K562 (cell line): ENCODE measurements at regions not wholly inside any gene's neighbourhood (a gene's known extent, or its start where the extent isn't known, plus 50 kb on each side); places are given as distances from the start of the nearest gene placed in this dataset.

Experiments used
- BRD9 ChIP-seq: fragments of 450-650 bp; IDR thresholded peaks from 2 replicates; pipeline ENCODE4 v1.6.1; 2018; ENCODE audit warnings: low read depth; ENCODE audit not compliant: partially characterized antibody
- CEBPB ChIP-seq: fragments of 450-650 bp; IDR thresholded peaks from 2 replicates; pipeline ENCODE4 v1.6.1; 2016; ENCODE audit warnings: missing genetic modification characterization, missing compliant biosample characterization
- CREM ChIP-seq: IDR thresholded peaks from 2 replicates; pipeline ENCODE4 v1.6.1; 2014; ENCODE audit warnings: antibody characterized with exemption, low read depth
- DMBX1 ChIP-seq: fragments of 250-450 bp; sonication (Bioruptor Pico); IDR thresholded peaks from 2 replicates; pipeline ENCODE4 v1.8.0; 2022; ENCODE audit warnings: inconsistent platforms, mild to moderate bottlenecking, moderate library complexity, borderline replicate concordance
- FUS ChIP-seq: fragments of 200-400 bp; formaldehyde crosslinking; optimal IDR thresholded peaks from 2 replicates; pipeline ENCODE3; 2017; ENCODE audit warnings: low read depth, low read length
- HMGN3 ChIP-seq: IDR thresholded peaks from 2 replicates; pipeline ENCODE4 v1.6.1; 2011; ENCODE audit warnings: borderline replicate concordance, low read depth, mild to moderate bottlenecking, mixed read lengths, low read length; ENCODE audit not compliant: insufficient read length; ENCODE audit errors: extremely low read depth
- NR3C1 ChIP-seq: sonication (generic); formaldehyde crosslinking; IDR thresholded peaks from 2 replicates; pipeline ENCODE4 v1.8.1; 2022; ENCODE audit warnings: missing genetic modification reagents
- PCBP2 ChIP-seq: fragments of 200-400 bp; formaldehyde crosslinking; IDR thresholded peaks from 2 replicates; pipeline ENCODE4 v1.6.1; 2018; ENCODE audit warnings: low read length, low read depth, mild to moderate bottlenecking, moderate library complexity; ENCODE audit not compliant: poor library complexity, severe bottlenecking
- RAD51 ChIP-seq: fragments of 450-650 bp; IDR thresholded peaks from 2 replicates; pipeline ENCODE4 v1.7.1; 2016; ENCODE audit warnings: low read depth, mild to moderate bottlenecking, borderline replicate concordance
- SIN3A ChIP-seq, 2 experiments: fragments of 150-350 bp in 1 of 2; IDR thresholded peaks; 2 replicates each; pipeline ENCODE4 v1.6.1; 2011 to 2016; ENCODE audit warnings: borderline replicate concordance in 2 of 2, low read depth in 2 of 2, low read length in 2 of 2, mild to moderate bottlenecking in 2 of 2, moderate library complexity in 2 of 2; ENCODE audit not compliant: control insufficient read depth in 1 of 2
- SIRT6 ChIP-seq: IDR thresholded peaks from one replicate; pipeline ENCODE4 v1.6.1; 2012; ENCODE audit warnings: low read depth, mild to moderate bottlenecking, control low read depth, inconsistent platforms, low read length, moderate library complexity
- YY1 ChIP-seq, 3 experiments: IDR thresholded peaks; 2 replicates each; pipeline ENCODE4 v1.6.1; 2011; ENCODE audit warnings: low read length in 2 of 3, mild to moderate bottlenecking in 2 of 3, moderate library complexity in 2 of 3, borderline replicate concordance in 1 of 3, control low read depth in 1 of 3, low read depth in 1 of 3; ENCODE audit not compliant: insufficient read depth in 3 of 3, insufficient replicate concordance in 2 of 3, control insufficient read depth in 1 of 3, insufficient read length in 1 of 3; ENCODE audit errors: extremely low read depth in 1 of 3
- ZNF644 ChIP-seq: fragments of 200-800 bp; sonication (Bioruptor generic); IDR thresholded peaks from 2 replicates; pipeline ENCODE4 v1.6.1; 2016; ENCODE audit warnings: low read depth, missing genetic modification characterization, missing compliant biosample characterization
- TF ChIP-seq, protein P1 (sequence below): fragments of 250-450 bp; sonication (Bioruptor Pico); IDR thresholded peaks from 2 replicates; pipeline ENCODE4 v1.4.0; 2020
- TF ChIP-seq, protein P2 (sequence below): fragments of 250-450 bp; sonication (Bioruptor Pico); IDR thresholded peaks from 2 replicates; pipeline ENCODE4 v1.8.0; 2022; ENCODE audit warnings: inconsistent platforms, mild to moderate bottlenecking, moderate library complexity, borderline replicate concordance
- TF ChIP-seq, protein P3 (sequence below): fragments of 250-450 bp; sonication (Bioruptor Pico); IDR thresholded peaks from 2 replicates; pipeline ENCODE4 v1.4.0; 2020; ENCODE audit warnings: borderline replicate concordance
- TF ChIP-seq, protein P4 (sequence below), 2 experiments: fragments of 450-650 bp in 1 of 2; sonication (generic) in 1 of 2; formaldehyde crosslinking in 1 of 2; IDR thresholded peaks in 1 of 2; conservative IDR thresholded peaks in 1 of 2; 2 replicates each; pipeline versions ENCODE4 v1.6.1 to v1.8.1; 2016 to 2023; ENCODE audit warnings: mild to moderate bottlenecking in 2 of 2, moderate library complexity in 2 of 2, inconsistent platforms in 1 of 2, missing genetic modification reagents in 1 of 2

DNA sequence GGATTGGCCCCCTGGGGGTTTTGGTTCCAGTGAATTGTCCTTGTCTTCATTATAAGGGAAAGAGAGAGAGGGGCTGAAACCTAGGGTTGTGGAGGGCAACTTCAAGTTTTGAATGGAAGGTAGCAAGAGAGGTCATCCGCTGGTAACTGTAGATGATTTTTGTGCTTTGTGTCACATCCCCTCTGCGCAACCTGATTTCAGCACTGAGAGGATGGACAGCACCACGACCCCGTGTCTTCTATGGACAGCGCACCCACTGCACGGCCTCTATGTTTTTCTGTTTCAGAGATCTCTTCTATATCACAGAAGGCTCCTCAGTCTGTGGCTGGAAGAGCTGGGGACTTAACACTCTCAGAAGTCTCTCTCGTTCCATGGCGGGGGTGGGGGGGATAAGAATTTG lies 127.0 kb upstream of the RPH3A start (continued):
- TF ChIP-seq, protein P1, sequence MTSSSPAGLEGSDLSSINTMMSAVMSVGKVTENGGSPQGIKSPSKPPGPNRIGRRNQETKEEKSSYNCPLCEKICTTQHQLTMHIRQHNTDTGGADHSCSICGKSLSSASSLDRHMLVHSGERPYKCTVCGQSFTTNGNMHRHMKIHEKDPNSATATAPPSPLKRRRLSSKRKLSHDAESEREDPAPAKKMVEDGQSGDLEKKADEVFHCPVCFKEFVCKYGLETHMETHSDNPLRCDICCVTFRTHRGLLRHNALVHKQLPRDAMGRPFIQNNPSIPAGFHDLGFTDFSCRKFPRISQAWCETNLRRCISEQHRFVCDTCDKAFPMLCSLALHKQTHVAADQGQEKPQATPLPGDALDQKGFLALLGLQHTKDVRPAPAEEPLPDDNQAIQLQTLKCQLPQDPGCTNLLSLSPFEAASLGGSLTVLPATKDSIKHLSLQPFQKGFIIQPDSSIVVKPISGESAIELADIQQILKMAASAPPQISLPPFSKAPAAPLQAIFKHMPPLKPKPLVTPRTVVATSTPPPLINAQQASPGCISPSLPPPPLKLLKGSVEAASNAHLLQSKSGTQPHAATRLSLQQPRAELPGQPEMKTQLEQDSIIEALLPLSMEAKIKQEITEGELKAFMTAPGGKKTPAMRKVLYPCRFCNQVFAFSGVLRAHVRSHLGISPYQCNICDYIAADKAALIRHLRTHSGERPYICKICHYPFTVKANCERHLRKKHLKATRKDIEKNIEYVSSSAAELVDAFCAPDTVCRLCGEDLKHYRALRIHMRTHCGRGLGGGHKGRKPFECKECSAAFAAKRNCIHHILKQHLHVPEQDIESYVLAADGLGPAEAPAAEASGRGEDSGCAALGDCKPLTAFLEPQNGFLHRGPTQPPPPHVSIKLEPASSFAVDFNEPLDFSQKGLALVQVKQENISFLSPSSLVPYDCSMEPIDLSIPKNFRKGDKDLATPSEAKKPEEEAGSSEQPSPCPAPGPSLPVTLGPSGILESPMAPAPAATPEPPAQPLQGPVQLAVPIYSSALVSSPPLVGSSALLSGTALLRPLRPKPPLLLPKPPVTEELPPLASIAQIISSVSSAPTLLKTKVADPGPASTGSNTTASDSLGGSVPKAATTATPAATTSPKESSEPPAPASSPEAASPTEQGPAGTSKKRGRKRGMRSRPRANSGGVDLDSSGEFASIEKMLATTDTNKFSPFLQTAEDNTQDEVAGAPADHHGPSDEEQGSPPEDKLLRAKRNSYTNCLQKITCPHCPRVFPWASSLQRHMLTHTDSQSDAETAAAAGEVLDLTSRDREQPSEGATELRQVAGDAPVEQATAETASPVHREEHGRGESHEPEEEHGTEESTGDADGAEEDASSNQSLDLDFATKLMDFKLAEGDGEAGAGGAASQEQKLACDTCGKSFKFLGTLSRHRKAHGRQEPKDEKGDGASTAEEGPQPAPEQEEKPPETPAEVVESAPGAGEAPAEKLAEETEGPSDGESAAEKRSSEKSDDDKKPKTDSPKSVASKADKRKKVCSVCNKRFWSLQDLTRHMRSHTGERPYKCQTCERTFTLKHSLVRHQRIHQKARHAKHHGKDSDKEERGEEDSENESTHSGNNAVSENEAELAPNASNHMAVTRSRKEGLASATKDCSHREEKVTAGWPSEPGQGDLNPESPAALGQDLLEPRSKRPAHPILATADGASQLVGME (CRISPR knock-in tag): no peak
- peak in 1 of 2 experiments; percentile 96; a peak in 2 of 4 replicates for TF ChIP-seq SIN3A (IDR thresholded peaks at IDR 0.05; ENCODE audit: borderline replicate concordance in 2 of 2, control insufficient read depth in 1 of 2, low read depth in 2 of 2, low read length in 2 of 2)
- TF ChIP-seq DMBX1 (CRISPR knock-in tag): peak; percentile 69; the same call in 1 of the 2 replicates
- no peak for TF ChIP-seq RAD51
- TF ChIP-seq CREM: peak; percentile 31; the same call in 1 of the 2 replicates
- no peak for TF ChIP-seq CEBPB
- TF ChIP-seq FUS: no peak
- TF ChIP-seq HMGN3: no peak
- TF ChIP-seq NR3C1 (CRISPR knock-in tag): no peak
- TF ChIP-seq, protein P2, sequence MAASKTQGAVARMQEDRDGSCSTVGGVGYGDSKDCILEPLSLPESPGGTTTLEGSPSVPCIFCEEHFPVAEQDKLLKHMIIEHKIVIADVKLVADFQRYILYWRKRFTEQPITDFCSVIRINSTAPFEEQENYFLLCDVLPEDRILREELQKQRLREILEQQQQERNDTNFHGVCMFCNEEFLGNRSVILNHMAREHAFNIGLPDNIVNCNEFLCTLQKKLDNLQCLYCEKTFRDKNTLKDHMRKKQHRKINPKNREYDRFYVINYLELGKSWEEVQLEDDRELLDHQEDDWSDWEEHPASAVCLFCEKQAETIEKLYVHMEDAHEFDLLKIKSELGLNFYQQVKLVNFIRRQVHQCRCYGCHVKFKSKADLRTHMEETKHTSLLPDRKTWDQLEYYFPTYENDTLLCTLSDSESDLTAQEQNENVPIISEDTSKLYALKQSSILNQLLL (CRISPR knock-in tag): no peak
- TF ChIP-seq PCBP2: no peak
- peak; percentile 78; the same call in 1 of the 2 replicates for TF ChIP-seq ZNF644 (tag)
- TF ChIP-seq BRD9: no peak
- TF ChIP-seq YY1 (IDR thresholded peaks at IDR 0.05; ENCODE audit: borderline replicate concordance in 1 of 3, control insufficient read depth in 1 of 3, extremely low read depth in 1 of 3, insufficient read depth in 3 of 3, insufficient read length in 1 of 3, insufficient replicate concordance in 2 of 3, low read depth in 1 of 3, low read length in 2 of 3): peak in 1 of 3 experiments; percentile 15
- TF ChIP-seq, protein P3, sequence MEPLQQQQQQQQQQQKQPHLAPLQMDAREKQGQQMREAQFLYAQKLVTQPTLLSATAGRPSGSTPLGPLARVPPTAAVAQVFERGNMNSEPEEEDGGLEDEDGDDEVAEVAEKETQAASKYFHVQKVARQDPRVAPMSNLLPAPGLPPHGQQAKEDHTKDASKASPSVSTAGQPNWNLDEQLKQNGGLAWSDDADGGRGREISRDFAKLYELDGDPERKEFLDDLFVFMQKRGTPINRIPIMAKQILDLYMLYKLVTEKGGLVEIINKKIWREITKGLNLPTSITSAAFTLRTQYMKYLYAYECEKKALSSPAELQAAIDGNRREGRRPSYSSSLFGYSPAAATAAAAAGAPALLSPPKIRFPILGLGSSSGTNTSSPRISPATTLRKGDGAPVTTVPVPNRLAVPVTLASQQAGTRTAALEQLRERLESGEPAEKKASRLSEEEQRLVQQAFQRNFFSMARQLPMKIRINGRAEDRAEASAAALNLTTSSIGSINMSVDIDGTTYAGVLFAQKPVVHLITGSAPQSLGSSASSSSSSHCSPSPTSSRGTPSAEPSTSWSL (CRISPR knock-in tag): no peak
- no peak for TF ChIP-seq SIRT6
- TF ChIP-seq, protein P4, sequence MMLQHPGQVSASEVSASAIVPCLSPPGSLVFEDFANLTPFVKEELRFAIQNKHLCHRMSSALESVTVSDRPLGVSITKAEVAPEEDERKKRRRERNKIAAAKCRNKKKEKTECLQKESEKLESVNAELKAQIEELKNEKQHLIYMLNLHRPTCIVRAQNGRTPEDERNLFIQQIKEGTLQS (IDR thresholded peaks at IDR 0.05): no peak
- TF ChIP-seq, protein P4 (CRISPR knock-in tag; conservative IDR thresholded peaks at IDR 0.05): no peak
